ENCODE measurements at regions not wholly inside any gene's neighbourhood (a gene's known extent, or its start where the extent isn't known, plus 50 kb on each side); places are given as distances from the start of the nearest gene placed in this dataset.

- no peaks in the 10 kb centered on the region; the same call in 1 of the 2 replicates for H3K4me1 ChIP-seq (ENCODE audit: control insufficient read depth, insufficient read depth, low read length)
- TF ChIP-seq NFE2L2 (IDR thresholded peaks at IDR 0.05; ENCODE audit: low read depth, low read length) (no peak), MXI1 (IDR thresholded peaks at IDR 0.05; ENCODE audit: borderline replicate concordance, low read depth, low read length) (no peak), CEBPB (IDR thresholded peaks at IDR 0.05; ENCODE audit: low read depth, low read length) (no peak), RCOR1 (IDR thresholded peaks at IDR 0.05; ENCODE audit: insufficient replicate concordance, low read length) (no peak), RFX5 (IDR thresholded peaks at IDR 0.05; ENCODE audit: low read depth, low read length) (no peak), CTCF (conservative IDR thresholded peaks at IDR 0.05; ENCODE audit: low read depth, low read length) (no peak), CHD1 (IDR thresholded peaks at IDR 0.05; ENCODE audit: low read depth, low read length) (no peak), FOS (IDR thresholded peaks at IDR 0.05; ENCODE audit: low read depth, low read length) (no peak), MAZ (IDR thresholded peaks at IDR 0.05; ENCODE audit: borderline replicate concordance, low read depth, low read length) (no peak), BHLHE40 (IDR thresholded peaks at IDR 0.05; ENCODE audit: low read depth, low read length) (no peak), USF2 (IDR thresholded peaks at IDR 0.05; ENCODE audit: low read depth, low read length) (no peak), RAD21 (IDR thresholded peaks at IDR 0.05; ENCODE audit: low read length) (no peak)
- TF ChIP-seq, protein P1, sequence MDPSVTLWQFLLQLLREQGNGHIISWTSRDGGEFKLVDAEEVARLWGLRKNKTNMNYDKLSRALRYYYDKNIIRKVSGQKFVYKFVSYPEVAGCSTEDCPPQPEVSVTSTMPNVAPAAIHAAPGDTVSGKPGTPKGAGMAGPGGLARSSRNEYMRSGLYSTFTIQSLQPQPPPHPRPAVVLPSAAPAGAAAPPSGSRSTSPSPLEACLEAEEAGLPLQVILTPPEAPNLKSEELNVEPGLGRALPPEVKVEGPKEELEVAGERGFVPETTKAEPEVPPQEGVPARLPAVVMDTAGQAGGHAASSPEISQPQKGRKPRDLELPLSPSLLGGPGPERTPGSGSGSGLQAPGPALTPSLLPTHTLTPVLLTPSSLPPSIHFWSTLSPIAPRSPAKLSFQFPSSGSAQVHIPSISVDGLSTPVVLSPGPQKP (IDR thresholded peaks at IDR 0.05; ENCODE audit: borderline replicate concordance, low read depth, low read length) = no peak
- DNase-seq = no peak
- POLR2A ChIA-PET (ENCODE audit: unreplicated experiment) = no interaction called here
- no TSS peak for BruUV-seq (replicated peaks)
- H2BK120ac ChIP-seq (ENCODE audit: low read depth, low read length) = no peak overlapping the region
- no peak overlapping the region for H4K5ac ChIP-seq (ENCODE audit: low read depth, low read length)
- intact Hi-C loops (cut with micrococcal nuclease) = no loop called here
- H4K8ac ChIP-seq (ENCODE audit: low read depth in 2 of 2, low read length in 2 of 2) = no peak overlapping the region
- H3K4ac ChIP-seq (ENCODE audit: low read depth, low read length) = no peak overlapping the region
- H3K23ac ChIP-seq (ENCODE audit: low read depth, low read length) = no peak overlapping the region
- 65% methylated on average over 6 of the region's 9 CpGs; no CpG with 5 or more reads in 1 of the 2 experiments for WGBS, 2 experiments (ENCODE audit: extremely low coverage in 2 of 2, insufficient read length in 1 of 2)
- no peak overlapping the region for H2BK5ac ChIP-seq (ENCODE audit: low read depth, low read length, poor library complexity, severe bottlenecking)
- H2AK9ac ChIP-seq (replicated peaks; ENCODE audit: low read depth, low read length, poor library complexity) = no peak overlapping the region
- H3K79me1 ChIP-seq (ENCODE audit: low read depth in 1 of 2, low read length in 2 of 2) = no peaks in the 10 kb centered on the region
- no peak for ATAC-seq (ENCODE audit: low read depth)
- peaks cover 27% of the 10 kb centered on the region for H3K27me3 ChIP-seq (ENCODE audit: control insufficient read depth, insufficient read depth, low read length)
- no peak overlapping the region for H3K27ac ChIP-seq (ENCODE audit: insufficient read depth, low read length)
- no peak overlapping the region for H4K91ac ChIP-seq (ENCODE audit: insufficient read depth, low read depth, low read length)
- no peak overlapping the region for H2BK20ac ChIP-seq (ENCODE audit: low read depth, low read length)
- dilution Hi-C loops (cut with HindIII; ENCODE audit: low sequenced_read_pairs, unreplicated experiment) = no loop called here
- H2AK5ac ChIP-seq (ENCODE audit: low read depth, low read length) = no peak overlapping the region
- no peak overlapping the region for H3K4me3 ChIP-seq (ENCODE audit: insufficient read depth, low read depth, low read length)
- CTCF ChIA-PET = no interaction called here
- no peak overlapping the region for H3K14ac ChIP-seq (replicated peaks; ENCODE audit: low read depth, low read length)
- in situ Hi-C loops (cut with MboI; ENCODE audit: low sequenced_read_pairs) = no loop called here
- peaks cover 3% of the 10 kb centered on the region for H3K9me3 ChIP-seq (ENCODE audit: control insufficient read depth, insufficient read depth, low read length)
- H3K56ac ChIP-seq (ENCODE audit: extremely low read depth, insufficient read depth, low read length) = no peak overlapping the region
- H3K9ac ChIP-seq (ENCODE audit: low read depth, low read length) = no peak overlapping the region
- no peaks in the 10 kb centered on the region for H3K9me1 ChIP-seq (ENCODE audit: insufficient read depth, low read length)
- no peak overlapping the region for H3K18ac ChIP-seq (ENCODE audit: low read depth, low read length)
- no peak overlapping the region for H3K4me2 ChIP-seq (ENCODE audit: low read depth, low read length)
- no peaks in the 10 kb centered on the region for H3K36me3 ChIP-seq (ENCODE audit: control insufficient read depth, insufficient read depth, low read length)
- H2AFZ ChIP-seq (replicated peaks; ENCODE audit: low read length, poor library complexity) = no peak overlapping the region
- no peaks in the 10 kb centered on the region for H4K20me1 ChIP-seq (ENCODE audit: insufficient read depth, low read length)
- no peak overlapping the region for H2BK15ac ChIP-seq (ENCODE audit: low read depth, low read length)
Observed at GRCh38 chr15:69786136-69786701, 311.5 kb downstream of the TLE3 start.
